GM23338 (cell line): ENCODE measurements at regions not wholly inside any gene's neighbourhood (a gene's known extent, or its start where the extent isn't known, plus 50 kb on each side); places are given as distances from the start of the nearest gene placed in this dataset.

Experiments
- ATAC-seq: fragments of 200-7000 bp; cut with Tn5 transposase; 3 replicates; pipeline ENCODE4 v1.9.1; 2020
- DNase-seq: peaks from one replicate; pipeline ENCODE4 v3.0.0-alpha.2; 2015; ENCODE audit warnings: low spot score
- H2AFZ ChIP-seq: fragments of 200-600 bp; sonication (generic); 2 replicates; pipeline ENCODE4 v1.8.0; 2016; ENCODE audit warnings: antibody characterized with exemption, mild to moderate bottlenecking, moderate library complexity
- H3F3A ChIP-seq: fragments of 200-600 bp; sonication (generic); replicated peaks from 2 replicates; pipeline ENCODE4 v1.8.0; 2017; ENCODE audit warnings: antibody characterized with exemption, mixed run types, low read depth
- H3K27ac ChIP-seq: fragments of 200-600 bp; sonication (generic); 2 replicates; pipeline ENCODE4 v1.6.1; 2016; ENCODE audit warnings: low read depth
- H3K27me3 ChIP-seq: fragments of 200-600 bp; sonication (generic); 2 replicates; pipeline ENCODE4 v1.8.0; 2016; ENCODE audit warnings: mild to moderate bottlenecking, mixed run types, moderate library complexity; ENCODE audit not compliant: insufficient read depth
- H3K36me3 ChIP-seq: fragments of 200-600 bp; sonication (generic); 2 replicates; pipeline ENCODE4 v1.8.0; 2016; ENCODE audit warnings: mild to moderate bottlenecking; ENCODE audit not compliant: insufficient read depth
- H3K4me1 ChIP-seq: fragments of 200-600 bp; sonication (generic); 2 replicates; pipeline ENCODE4 v1.8.0; 2016; ENCODE audit warnings: mild to moderate bottlenecking, moderate library complexity; ENCODE audit not compliant: insufficient read depth
- H3K4me2 ChIP-seq: fragments of 200-600 bp; sonication (generic); 2 replicates; pipeline ENCODE4 v1.7.1; 2017; ENCODE audit warnings: mixed run types
- H3K4me3 ChIP-seq: fragments of 200-600 bp; sonication (generic); 2 replicates; pipeline ENCODE4 v1.6.1; 2016; ENCODE audit warnings: mixed run types
- H3K79me2 ChIP-seq: fragments of 200-600 bp; sonication (generic); replicated peaks from 2 replicates; pipeline ENCODE4 v1.8.0; 2017; ENCODE audit warnings: mild to moderate bottlenecking; ENCODE audit not compliant: insufficient read depth
- H3K9me2 ChIP-seq: fragments of 200-600 bp; sonication (generic); 2 replicates; pipeline ENCODE4 v1.8.0; 2017; ENCODE audit not compliant: insufficient read depth
- H4K20me1 ChIP-seq: fragments of 200-600 bp; sonication (generic); replicated peaks from 2 replicates; pipeline ENCODE4 v1.8.0; 2017; ENCODE audit warnings: mild to moderate bottlenecking; ENCODE audit not compliant: insufficient read depth
- H3K27ac Mint-ChIP-seq: 2 replicates; pipeline ENCODE4 v1.8.0; 2020; ENCODE audit warnings: inconsistent platforms, mild to moderate bottlenecking, moderate library complexity, mixed read lengths
- H3K27me3 Mint-ChIP-seq: 3 replicates; pipeline ENCODE4 v1.8.0; 2022; ENCODE audit warnings: low read depth, mild to moderate bottlenecking, moderate library complexity, mixed read lengths, inconsistent platforms; ENCODE audit not compliant: insufficient read depth, poor library complexity
- H3K36me3 Mint-ChIP-seq: 3 replicates; pipeline ENCODE4 v1.8.0; 2021; ENCODE audit warnings: low read depth, mild to moderate bottlenecking, inconsistent platforms, moderate library complexity, mixed read lengths
- H3K4me1 Mint-ChIP-seq: 3 replicates; pipeline ENCODE4 v1.8.0; 2020; ENCODE audit warnings: mild to moderate bottlenecking, inconsistent platforms, mixed read lengths
- H3K4me3 Mint-ChIP-seq: 3 replicates; pipeline ENCODE4 v1.8.0; 2021; ENCODE audit warnings: moderate library complexity, mild to moderate bottlenecking, inconsistent platforms, mixed read lengths
- H3K9me3 Mint-ChIP-seq: 3 replicates; pipeline ENCODE4 v1.8.0; 2020; ENCODE audit warnings: moderate library complexity, mild to moderate bottlenecking, inconsistent platforms, mixed read lengths
- CREB1 ChIP-seq: fragments of 250-450 bp; sonication (Bioruptor Pico); IDR thresholded peaks from 2 replicates; pipeline ENCODE4 v1.5.0; 2020; ENCODE audit warnings: low read depth, mild to moderate bottlenecking, moderate library complexity
- EZH2phosphoT487 ChIP-seq: fragments of 200-600 bp; sonication (generic); IDR thresholded peaks from one replicate; pipeline ENCODE4 v1.8.1; 2018; ENCODE audit warnings: antibody characterized with exemption; ENCODE audit not compliant: unreplicated experiment
- JUNB ChIP-seq: IDR thresholded peaks from one replicate; pipeline ENCODE4 v1.6.1; 2016; ENCODE audit warnings: antibody characterized with exemption; ENCODE audit not compliant: unreplicated experiment
- NANOG ChIP-seq: IDR thresholded peaks from 2 replicates; pipeline ENCODE4 v1.6.1; 2016; ENCODE audit warnings: antibody characterized with exemption, borderline replicate concordance
- POLR2AphosphoS5 ChIP-seq: IDR thresholded peaks from 2 replicates; pipeline ENCODE4 v1.6.1; 2016; ENCODE audit warnings: antibody characterized with exemption, low read depth
- ZNF114 ChIP-seq: fragments of 250-450 bp; sonication (Bioruptor Pico); IDR thresholded peaks from 2 replicates; pipeline ENCODE4 v1.5.0; 2020; ENCODE audit warnings: mild to moderate bottlenecking, moderate library complexity
- ZNF331 ChIP-seq: fragments of 250-450 bp; sonication (Bioruptor Pico); IDR thresholded peaks from 2 replicates; pipeline ENCODE4 v1.5.0; 2020; ENCODE audit warnings: low read depth, mild to moderate bottlenecking, moderate library complexity
- TF ChIP-seq, protein P1 (sequence below): fragments of 250-450 bp; sonication (Bioruptor Pico); IDR thresholded peaks from 2 replicates; pipeline ENCODE4 v1.5.0; 2020; ENCODE audit warnings: mild to moderate bottlenecking, moderate library complexity
- TF ChIP-seq, protein P2 (sequence below), 2 experiments: fragments of 200-600 bp in 1 of 2; sonication (generic) in 1 of 2; conservative IDR thresholded peaks; 2 replicates each; pipeline versions ENCODE4 v1.5.1 to v1.6.1; 2016 to 2017; ENCODE audit warnings: antibody characterized with exemption in 2 of 2, low read depth in 2 of 2, mild to moderate bottlenecking in 2 of 2, moderate library complexity in 1 of 2
- TF ChIP-seq, protein P3 (sequence below): IDR thresholded peaks from 2 replicates; pipeline ENCODE4 v1.6.1; 2016; ENCODE audit warnings: antibody characterized with exemption
- TF ChIP-seq, protein P4 (sequence below): IDR thresholded peaks from one replicate; pipeline ENCODE4 v1.6.1; 2018; ENCODE audit warnings: antibody characterized with exemption; ENCODE audit not compliant: unreplicated experiment

DNA sequence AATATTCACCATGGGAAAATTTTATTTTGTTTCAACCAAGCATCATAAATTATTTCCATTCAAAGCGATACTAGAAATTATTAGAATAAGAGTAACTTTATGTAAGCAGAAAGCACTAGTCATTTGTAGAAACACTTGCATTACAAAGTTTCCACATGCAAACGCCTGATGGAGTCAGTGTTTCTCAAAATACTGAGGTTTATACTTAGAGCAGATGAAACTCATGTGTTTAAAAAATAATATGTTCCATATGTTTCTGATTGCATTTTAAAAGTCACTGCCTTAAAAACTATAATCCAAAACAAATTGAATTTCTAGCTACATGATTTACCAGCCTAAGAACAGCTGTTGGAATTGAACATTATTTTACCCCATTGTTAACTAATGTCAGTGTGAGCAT, 1246.4 kb downstream of the SLC16A7 start:
- H3K27me3 Mint-ChIP-seq: no peaks in the 10 kb centered on the region
- H3K36me3 Mint-ChIP-seq: no peaks in the 10 kb centered on the region

More for the DNA sequence above, 1246.4 kb downstream of the SLC16A7 start:
- Histone ChIP-seq H3K4me3 (no peak overlapping the region), H4K20me1 (no peaks in the 10 kb centered on the region), H3K4me1 (no peaks in the 10 kb centered on the region), H3K27me3 (no peaks in the 10 kb centered on the region), H3K36me3 (no peaks in the 10 kb centered on the region), H3K27ac (no peak overlapping the region), H3K4me2 (no peak overlapping the region), H3K79me2 (no peaks in the 10 kb centered on the region), H3F3A (no peaks in the 10 kb centered on the region), H2AFZ (no peak overlapping the region), H3K9me2 (no peaks in the 10 kb centered on the region)
- Mint-ChIP-seq H3K9me3 (no peaks in the 10 kb centered on the region), H3K4me3 (no peak overlapping the region), H3K27ac (no peak overlapping the region), H3K4me1 (no peaks in the 10 kb centered on the region)
- ATAC-seq (no peak), DNase-seq (no peak)
- no peak for TF ChIP-seq JUNB
- no peak for TF ChIP-seq ZNF114
- TF ChIP-seq ZNF331 (CRISPR knock-in tag): no peak
- TF ChIP-seq, protein P1, sequence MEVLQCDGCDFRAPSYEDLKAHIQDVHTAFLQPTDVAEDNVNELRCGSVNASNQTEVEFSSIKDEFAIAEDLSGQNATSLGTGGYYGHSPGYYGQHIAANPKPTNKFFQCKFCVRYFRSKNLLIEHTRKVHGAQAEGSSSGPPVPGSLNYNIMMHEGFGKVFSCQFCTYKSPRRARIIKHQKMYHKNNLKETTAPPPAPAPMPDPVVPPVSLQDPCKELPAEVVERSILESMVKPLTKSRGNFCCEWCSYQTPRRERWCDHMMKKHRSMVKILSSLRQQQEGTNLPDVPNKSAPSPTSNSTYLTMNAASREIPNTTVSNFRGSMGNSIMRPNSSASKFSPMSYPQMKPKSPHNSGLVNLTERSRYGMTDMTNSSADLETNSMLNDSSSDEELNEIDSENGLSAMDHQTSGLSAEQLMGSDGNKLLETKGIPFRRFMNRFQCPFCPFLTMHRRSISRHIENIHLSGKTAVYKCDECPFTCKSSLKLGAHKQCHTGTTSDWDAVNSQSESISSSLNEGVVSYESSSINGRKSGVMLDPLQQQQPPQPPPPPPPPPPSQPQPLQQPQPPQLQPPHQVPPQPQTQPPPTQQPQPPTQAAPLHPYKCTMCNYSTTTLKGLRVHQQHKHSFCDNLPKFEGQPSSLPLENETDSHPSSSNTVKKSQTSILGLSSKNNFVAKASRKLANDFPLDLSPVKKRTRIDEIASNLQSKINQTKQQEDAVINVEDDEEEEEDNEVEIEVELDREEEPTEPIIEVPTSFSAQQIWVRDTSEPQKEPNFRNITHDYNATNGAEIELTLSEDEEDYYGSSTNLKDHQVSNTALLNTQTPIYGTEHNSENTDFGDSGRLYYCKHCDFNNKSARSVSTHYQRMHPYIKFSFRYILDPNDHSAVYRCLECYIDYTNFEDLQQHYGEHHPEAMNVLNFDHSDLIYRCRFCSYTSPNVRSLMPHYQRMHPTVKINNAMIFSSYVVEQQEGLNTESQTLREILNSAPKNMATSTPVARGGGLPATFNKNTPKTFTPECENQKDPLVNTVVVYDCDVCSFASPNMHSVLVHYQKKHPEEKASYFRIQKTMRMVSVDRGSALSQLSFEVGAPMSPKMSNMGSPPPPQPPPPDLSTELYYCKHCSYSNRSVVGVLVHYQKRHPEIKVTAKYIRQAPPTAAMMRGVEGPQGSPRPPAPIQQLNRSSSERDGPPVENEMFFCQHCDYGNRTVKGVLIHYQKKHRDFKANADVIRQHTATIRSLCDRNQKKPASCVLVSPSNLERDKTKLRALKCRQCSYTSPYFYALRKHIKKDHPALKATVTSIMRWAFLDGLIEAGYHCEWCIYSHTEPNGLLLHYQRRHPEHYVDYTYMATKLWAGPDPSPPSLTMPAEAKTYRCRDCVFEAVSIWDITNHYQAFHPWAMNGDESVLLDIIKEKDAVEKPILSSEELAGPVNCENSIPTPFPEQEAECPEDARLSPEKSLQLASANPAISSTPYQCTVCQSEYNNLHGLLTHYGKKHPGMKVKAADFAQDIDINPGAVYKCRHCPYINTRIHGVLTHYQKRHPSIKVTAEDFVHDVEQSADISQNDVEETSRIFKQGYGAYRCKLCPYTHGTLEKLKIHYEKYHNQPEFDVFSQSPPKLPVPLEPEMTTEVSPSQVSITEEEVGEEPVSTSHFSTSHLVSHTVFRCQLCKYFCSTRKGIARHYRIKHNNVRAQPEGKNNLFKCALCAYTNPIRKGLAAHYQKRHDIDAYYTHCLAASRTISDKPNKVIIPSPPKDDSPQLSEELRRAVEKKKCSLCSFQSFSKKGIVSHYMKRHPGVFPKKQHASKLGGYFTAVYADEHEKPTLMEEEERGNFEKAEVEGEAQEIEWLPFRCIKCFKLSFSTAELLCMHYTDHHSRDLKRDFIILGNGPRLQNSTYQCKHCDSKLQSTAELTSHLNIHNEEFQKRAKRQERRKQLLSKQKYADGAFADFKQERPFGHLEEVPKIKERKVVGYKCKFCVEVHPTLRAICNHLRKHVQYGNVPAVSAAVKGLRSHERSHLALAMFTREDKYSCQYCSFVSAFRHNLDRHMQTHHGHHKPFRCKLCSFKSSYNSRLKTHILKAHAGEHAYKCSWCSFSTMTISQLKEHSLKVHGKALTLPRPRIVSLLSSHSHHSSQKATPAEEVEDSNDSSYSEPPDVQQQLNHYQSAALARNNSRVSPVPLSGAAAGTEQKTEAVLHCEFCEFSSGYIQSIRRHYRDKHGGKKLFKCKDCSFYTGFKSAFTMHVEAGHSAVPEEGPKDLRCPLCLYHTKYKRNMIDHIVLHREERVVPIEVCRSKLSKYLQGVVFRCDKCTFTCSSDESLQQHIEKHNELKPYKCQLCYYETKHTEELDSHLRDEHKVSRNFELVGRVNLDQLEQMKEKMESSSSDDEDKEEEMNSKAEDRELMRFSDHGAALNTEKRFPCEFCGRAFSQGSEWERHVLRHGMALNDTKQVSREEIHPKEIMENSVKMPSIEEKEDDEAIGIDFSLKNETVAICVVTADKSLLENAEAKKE (CRISPR knock-in tag): no peak
- no peak for TF ChIP-seq EZH2phosphoT487
- TF ChIP-seq NANOG: no peak
- no peak for TF ChIP-seq POLR2AphosphoS5
- TF ChIP-seq, protein P2, sequence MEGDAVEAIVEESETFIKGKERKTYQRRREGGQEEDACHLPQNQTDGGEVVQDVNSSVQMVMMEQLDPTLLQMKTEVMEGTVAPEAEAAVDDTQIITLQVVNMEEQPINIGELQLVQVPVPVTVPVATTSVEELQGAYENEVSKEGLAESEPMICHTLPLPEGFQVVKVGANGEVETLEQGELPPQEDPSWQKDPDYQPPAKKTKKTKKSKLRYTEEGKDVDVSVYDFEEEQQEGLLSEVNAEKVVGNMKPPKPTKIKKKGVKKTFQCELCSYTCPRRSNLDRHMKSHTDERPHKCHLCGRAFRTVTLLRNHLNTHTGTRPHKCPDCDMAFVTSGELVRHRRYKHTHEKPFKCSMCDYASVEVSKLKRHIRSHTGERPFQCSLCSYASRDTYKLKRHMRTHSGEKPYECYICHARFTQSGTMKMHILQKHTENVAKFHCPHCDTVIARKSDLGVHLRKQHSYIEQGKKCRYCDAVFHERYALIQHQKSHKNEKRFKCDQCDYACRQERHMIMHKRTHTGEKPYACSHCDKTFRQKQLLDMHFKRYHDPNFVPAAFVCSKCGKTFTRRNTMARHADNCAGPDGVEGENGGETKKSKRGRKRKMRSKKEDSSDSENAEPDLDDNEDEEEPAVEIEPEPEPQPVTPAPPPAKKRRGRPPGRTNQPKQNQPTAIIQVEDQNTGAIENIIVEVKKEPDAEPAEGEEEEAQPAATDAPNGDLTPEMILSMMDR (conservative IDR thresholded peaks at IDR 0.05; ENCODE audit: low read depth in 2 of 2): no peak
- TF ChIP-seq, protein P3, sequence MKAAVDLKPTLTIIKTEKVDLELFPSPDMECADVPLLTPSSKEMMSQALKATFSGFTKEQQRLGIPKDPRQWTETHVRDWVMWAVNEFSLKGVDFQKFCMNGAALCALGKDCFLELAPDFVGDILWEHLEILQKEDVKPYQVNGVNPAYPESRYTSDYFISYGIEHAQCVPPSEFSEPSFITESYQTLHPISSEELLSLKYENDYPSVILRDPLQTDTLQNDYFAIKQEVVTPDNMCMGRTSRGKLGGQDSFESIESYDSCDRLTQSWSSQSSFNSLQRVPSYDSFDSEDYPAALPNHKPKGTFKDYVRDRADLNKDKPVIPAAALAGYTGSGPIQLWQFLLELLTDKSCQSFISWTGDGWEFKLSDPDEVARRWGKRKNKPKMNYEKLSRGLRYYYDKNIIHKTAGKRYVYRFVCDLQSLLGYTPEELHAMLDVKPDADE: no peak
- TF ChIP-seq, protein P4, sequence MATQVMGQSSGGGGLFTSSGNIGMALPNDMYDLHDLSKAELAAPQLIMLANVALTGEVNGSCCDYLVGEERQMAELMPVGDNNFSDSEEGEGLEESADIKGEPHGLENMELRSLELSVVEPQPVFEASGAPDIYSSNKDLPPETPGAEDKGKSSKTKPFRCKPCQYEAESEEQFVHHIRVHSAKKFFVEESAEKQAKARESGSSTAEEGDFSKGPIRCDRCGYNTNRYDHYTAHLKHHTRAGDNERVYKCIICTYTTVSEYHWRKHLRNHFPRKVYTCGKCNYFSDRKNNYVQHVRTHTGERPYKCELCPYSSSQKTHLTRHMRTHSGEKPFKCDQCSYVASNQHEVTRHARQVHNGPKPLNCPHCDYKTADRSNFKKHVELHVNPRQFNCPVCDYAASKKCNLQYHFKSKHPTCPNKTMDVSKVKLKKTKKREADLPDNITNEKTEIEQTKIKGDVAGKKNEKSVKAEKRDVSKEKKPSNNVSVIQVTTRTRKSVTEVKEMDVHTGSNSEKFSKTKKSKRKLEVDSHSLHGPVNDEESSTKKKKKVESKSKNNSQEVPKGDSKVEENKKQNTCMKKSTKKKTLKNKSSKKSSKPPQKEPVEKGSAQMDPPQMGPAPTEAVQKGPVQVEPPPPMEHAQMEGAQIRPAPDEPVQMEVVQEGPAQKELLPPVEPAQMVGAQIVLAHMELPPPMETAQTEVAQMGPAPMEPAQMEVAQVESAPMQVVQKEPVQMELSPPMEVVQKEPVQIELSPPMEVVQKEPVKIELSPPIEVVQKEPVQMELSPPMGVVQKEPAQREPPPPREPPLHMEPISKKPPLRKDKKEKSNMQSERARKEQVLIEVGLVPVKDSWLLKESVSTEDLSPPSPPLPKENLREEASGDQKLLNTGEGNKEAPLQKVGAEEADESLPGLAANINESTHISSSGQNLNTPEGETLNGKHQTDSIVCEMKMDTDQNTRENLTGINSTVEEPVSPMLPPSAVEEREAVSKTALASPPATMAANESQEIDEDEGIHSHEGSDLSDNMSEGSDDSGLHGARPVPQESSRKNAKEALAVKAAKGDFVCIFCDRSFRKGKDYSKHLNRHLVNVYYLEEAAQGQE: no peak
- TF ChIP-seq CREB1: no peak
